Prostate gland (tissue), 2 donors: ENCODE measurements at regions not wholly inside any gene's neighbourhood (a gene's known extent, or its start where the extent isn't known, plus 50 kb on each side); places are given as distances from the start of the nearest gene placed in this dataset.

Experiments
- DNase-seq: peaks from one replicate; pipeline ENCODE4 v3.0.0-alpha.2; 2019; ENCODE audit warnings: low spot score
- H3K27ac ChIP-seq, 2 donors: fragments of 200-600 bp; sonication (generic); 2 replicates each; pipeline ENCODE4 v1.5.1; 2017 to 2019
- H3K27me3 ChIP-seq: fragments of 200-600 bp; sonication (generic); replicated peaks from 2 replicates; pipeline ENCODE4 v1.5.1; 2019; ENCODE audit not compliant: insufficient read depth
- H3K36me3 ChIP-seq, 2 donors: fragments of 200-600 bp; sonication (generic); 1 replicate in 1 of 2; 2 replicates in 1 of 2; pipeline versions ENCODE4 v1.5.1 to v1.8.1; 2017 to 2019
- H3K4me1 ChIP-seq: fragments of 200-600 bp; sonication (generic); replicated peaks from 2 replicates; pipeline ENCODE4 v1.5.1; 2019
- H3K4me3 ChIP-seq, 2 donors: fragments of 200-600 bp; sonication (generic); 2 replicates each; pipeline ENCODE4 v1.5.1; 2017 to 2019
- H3K9me3 ChIP-seq: fragments of 200-600 bp; sonication (generic); 2 replicates; pipeline ENCODE4 v1.5.1; 2017
- POLR2A ChIP-seq: fragments of 450-650 bp; IDR thresholded peaks from one replicate; pipeline ENCODE4 v1.6.1; 2016; ENCODE audit warnings: antibody characterized with exemption, mild to moderate bottlenecking
- POLR2AphosphoS5 ChIP-seq: sonication (generic); formaldehyde crosslinking; IDR thresholded peaks from one replicate; pipeline ENCODE4 v1.6.1; 2017; ENCODE audit warnings: antibody characterized with exemption
- WGBS: methylation state at CpG from one replicate; pipeline ENCODE4 v1.1.5; 2018; 5-methylcytosine and 5-hydroxymethylcytosine counted together
- intact Hi-C: fragments of 100-400 bp; cut with DNase I; formaldehyde crosslinking; loops from one replicate; pipeline ENCODE4 v1.14.2; 2022
- TF ChIP-seq, protein P1 (sequence below), 4 experiments: fragments of 200-600 bp in 2 of 4; fragments of 450-650 bp in 2 of 4; sonication (generic) in 2 of 4; IDR thresholded peaks; 1 replicate in 3 of 4; 2 replicates in 1 of 4; pipeline ENCODE4 v1.5.1; 2016 to 2019; ENCODE audit warnings: antibody characterized with exemption in 4 of 4, mild to moderate bottlenecking in 2 of 4, moderate library complexity in 2 of 4

DNA sequence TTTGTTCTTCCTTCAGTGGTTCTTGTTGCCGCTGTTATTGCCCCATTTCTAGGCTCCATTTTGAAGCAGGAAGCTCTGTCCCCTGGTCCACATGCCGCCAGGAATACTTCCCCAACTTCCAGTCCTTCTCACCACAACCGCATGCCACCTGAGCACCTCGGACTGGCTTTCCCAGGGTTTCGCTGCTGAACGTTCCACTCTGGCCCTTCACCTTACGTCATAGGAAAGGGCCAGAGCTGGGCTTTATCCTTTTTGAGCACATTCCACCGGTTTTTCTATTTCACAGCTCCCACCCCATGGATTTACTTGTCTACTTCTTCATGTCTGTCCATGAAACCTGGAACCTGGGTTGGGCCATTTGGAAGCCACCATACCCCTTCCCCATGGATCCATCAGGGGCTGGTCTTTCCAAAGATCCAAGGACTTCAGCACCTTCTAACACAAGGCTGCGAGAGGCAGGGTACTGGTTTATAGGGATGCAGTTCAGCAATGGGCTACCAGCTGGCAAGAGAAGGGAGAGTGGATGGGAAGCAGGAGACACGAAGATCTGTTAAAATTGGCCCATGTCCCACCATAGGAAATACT lies 557.4 kb downstream of the BNC2 start:
- TF ChIP-seq POLR2AphosphoS5 (no peak), POLR2A (no peak)
- TF ChIP-seq, protein P1, sequence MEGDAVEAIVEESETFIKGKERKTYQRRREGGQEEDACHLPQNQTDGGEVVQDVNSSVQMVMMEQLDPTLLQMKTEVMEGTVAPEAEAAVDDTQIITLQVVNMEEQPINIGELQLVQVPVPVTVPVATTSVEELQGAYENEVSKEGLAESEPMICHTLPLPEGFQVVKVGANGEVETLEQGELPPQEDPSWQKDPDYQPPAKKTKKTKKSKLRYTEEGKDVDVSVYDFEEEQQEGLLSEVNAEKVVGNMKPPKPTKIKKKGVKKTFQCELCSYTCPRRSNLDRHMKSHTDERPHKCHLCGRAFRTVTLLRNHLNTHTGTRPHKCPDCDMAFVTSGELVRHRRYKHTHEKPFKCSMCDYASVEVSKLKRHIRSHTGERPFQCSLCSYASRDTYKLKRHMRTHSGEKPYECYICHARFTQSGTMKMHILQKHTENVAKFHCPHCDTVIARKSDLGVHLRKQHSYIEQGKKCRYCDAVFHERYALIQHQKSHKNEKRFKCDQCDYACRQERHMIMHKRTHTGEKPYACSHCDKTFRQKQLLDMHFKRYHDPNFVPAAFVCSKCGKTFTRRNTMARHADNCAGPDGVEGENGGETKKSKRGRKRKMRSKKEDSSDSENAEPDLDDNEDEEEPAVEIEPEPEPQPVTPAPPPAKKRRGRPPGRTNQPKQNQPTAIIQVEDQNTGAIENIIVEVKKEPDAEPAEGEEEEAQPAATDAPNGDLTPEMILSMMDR (IDR thresholded peaks at IDR 0.05): no peak
- H3K36me3 ChIP-seq: no peaks in the 10 kb centered on the region
- DNase-seq: no peak
- H3K27ac ChIP-seq: no peak overlapping the region
- no peaks in the 10 kb centered on the region for H3K27me3 ChIP-seq
- H3K9me3 ChIP-seq: no peaks in the 10 kb centered on the region
- H3K4me3 ChIP-seq: no peak overlapping the region
- no peaks in the 10 kb centered on the region for H3K4me1 ChIP-seq
- intact Hi-C loops: loop anchor here (10.0 kb wide), 1 partner anchor 118 kb away; no protein-coding TSS in a partner anchor
- 87% methylated on average over 10 of the region's 10 CpGs for WGBS

DNA sequence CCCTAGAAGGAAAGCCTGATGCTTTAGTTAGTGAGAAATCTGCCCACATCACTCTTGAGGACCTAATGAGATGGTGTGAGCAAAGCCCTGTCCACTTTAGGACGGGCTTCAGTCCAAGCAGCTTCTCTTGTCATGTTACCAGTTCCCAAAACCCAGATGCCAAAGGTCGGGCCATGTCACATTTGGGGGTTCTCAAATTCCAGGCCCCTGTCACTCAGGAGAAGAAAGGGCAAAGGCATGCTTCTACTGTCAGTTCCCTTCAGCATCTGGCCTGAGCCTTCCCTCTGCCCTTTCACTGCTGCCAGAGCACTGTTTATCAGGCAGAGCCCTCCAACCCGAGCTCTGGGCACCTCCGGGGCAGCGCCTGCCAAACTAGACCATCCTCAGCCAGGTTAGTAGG lies 556.0 kb downstream of the BNC2 start:
- Histone ChIP-seq H3K27ac (no peak overlapping the region), H3K9me3 (no peaks in the 10 kb centered on the region), H3K27me3 (no peaks in the 10 kb centered on the region), H3K36me3 (no peaks in the 10 kb centered on the region), H3K4me1 (no peaks in the 10 kb centered on the region), H3K4me3 (no peak overlapping the region)
- TF ChIP-seq POLR2A (no peak), POLR2AphosphoS5 (no peak)
- TF ChIP-seq, protein P1 (IDR thresholded peaks at IDR 0.05): no peak
- no peak for DNase-seq
- WGBS: 96% methylated on average over 5 of the region's 5 CpGs
- intact Hi-C loops: loop anchor here (10.0 kb wide), 1 partner anchor 120 kb away; no protein-coding TSS in a partner anchor

GRCh38 chr9:16315720-16316119 lies 554.8 kb downstream of the BNC2 start:
- no peak for DNase-seq
- intact Hi-C loops: loop anchor here (10.0 kb wide), 1 partner anchor 121 kb away; no protein-coding TSS in a partner anchor
- no peaks in the 10 kb centered on the region for H3K4me1 ChIP-seq

DNA sequence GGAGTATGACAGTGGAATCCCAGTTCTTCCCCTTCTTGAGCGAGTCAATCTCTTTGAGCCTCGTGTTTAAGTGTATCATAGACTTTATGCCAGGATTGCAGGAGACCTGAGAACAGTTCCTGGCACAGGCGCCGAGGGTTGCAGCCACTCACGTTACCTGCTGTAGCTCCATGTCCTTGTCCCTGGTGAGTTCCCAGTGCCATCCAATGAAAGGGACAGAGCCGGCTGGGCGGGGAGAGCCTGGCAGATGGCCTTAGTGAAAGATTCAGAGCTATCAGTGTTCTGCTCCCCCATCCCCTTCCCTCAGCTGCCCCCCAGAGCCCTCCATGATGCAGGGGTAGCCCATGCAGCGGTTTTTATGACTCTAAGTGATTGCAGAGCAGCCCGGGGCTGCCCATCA lies 554.0 kb downstream of the BNC2 start:
- TF ChIP-seq POLR2AphosphoS5 (no peak), POLR2A (no peak)
- TF ChIP-seq, protein P1 (IDR thresholded peaks at IDR 0.05): no peak
- H3K27ac ChIP-seq: no peak overlapping the region
- DNase-seq: no peak
- no peaks in the 10 kb centered on the region for H3K36me3 ChIP-seq
- H3K4me3 ChIP-seq: no peak overlapping the region
- H3K9me3 ChIP-seq: no peaks in the 10 kb centered on the region
- 69% methylated on average over 9 of the region's 9 CpGs for WGBS
- H3K4me1 ChIP-seq: no peaks in the 10 kb centered on the region
- H3K27me3 ChIP-seq: no peaks in the 10 kb centered on the region
- intact Hi-C loops: loop anchor here (10.0 kb wide), 1 partner anchor 122 kb away; no protein-coding TSS in a partner anchor

More at GRCh38 chr9:16315720-16316119, 554.8 kb downstream of the BNC2 start:
- WGBS: 85% methylated on average over 6 of the region's 6 CpGs
- TF ChIP-seq, protein P1 (IDR thresholded peaks at IDR 0.05): no peak
- TF ChIP-seq POLR2A (no peak), POLR2AphosphoS5 (no peak)
- H3K36me3 ChIP-seq: no peaks in the 10 kb centered on the region
- no peak overlapping the region for H3K27ac ChIP-seq
- no peaks in the 10 kb centered on the region for H3K9me3 ChIP-seq
- H3K27me3 ChIP-seq: no peaks in the 10 kb centered on the region
- no peak overlapping the region for H3K4me3 ChIP-seq
